ENCODE measurements at regions not wholly inside any gene's neighbourhood (a gene's known extent, or its start where the extent isn't known, plus 50 kb on each side); places are given as distances from the start of the nearest gene placed in this dataset.
"Not testable (repeated sequence)": the region's sequence is repeated elsewhere in the genome, so short reads cannot be mapped to it uniquely, and the experiment has no call there.

DNA sequence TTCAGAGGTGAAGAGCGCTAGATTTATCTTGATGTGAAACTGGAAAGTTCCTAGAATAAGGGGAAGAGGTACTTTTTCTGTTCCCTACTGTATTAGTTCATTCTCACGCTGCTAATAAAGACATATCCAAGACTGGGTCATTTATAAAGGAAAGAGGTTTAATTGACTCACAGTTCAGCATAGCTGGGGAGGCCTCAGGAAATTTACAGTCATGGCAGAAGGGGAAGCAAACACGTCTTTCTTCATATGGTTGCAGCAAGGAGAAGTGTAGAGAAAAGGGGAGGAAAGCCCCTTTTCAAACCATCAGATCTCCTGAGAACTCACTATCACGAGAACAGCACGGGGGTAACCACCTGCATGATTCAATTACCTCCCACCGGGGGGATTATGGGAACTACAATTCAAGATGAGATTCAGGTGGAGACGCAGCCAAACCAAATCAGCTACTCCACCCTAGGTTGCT lies 99.8 kb upstream of the MPP7 start:
- 0% methylated on average over 7 of the region's 7 CpGs for WGBS (ENCODE audit: insufficient coverage, insufficient replicate concordance, low lambda C conversion rate, missing lambda C conversion rate)
- not testable (repeated sequence) for DNase-seq (ENCODE audit: low read depth, low spot score); BruUV-seq (replicated peaks)

More for the DNA sequence above, 99.8 kb upstream of the MPP7 start:
- in situ Hi-C loops (cut with MboI); H4K20me1 ChIP-seq (ENCODE audit: control insufficient read depth, insufficient read depth); H3K9ac ChIP-seq (ENCODE audit: control insufficient read depth, insufficient read depth, low read length); H3K9me3 ChIP-seq (replicated peaks; ENCODE audit: control insufficient read depth, insufficient read depth, low read length); H3K4me2 ChIP-seq (ENCODE audit: control insufficient read depth, insufficient read depth); H3K4me1 ChIP-seq (ENCODE audit: control insufficient read depth, insufficient read depth, low read length); H3K79me2 ChIP-seq (ENCODE audit: control insufficient read depth, insufficient read depth, low read length); H3K4me3 ChIP-seq; H3K36me3 ChIP-seq (ENCODE audit: control insufficient read depth in 2 of 2, insufficient read depth in 2 of 2, low read length in 1 of 2); FAIRE-seq; H3K27me3 ChIP-seq (replicated peaks in 1 of 2; ENCODE audit: control insufficient read depth in 2 of 2, insufficient read depth in 2 of 2, low read length in 1 of 2); RAD21 ChIA-PET (ENCODE audit: unreplicated experiment); intact Hi-C loops (cut with micrococcal nuclease; ENCODE audit: unreplicated experiment): not testable (repeated sequence)
- Histone ChIP-seq H3K27ac (ENCODE audit: control insufficient read depth, insufficient read depth) (peak overlapping the region; percentile 35), H2AFZ (ENCODE audit: control insufficient read depth, low read depth, low read length) (peak overlapping the region; percentile 46)
- ATAC-seq, result peak; percentile 72
- ChIA-PET SMC1A (ENCODE audit: uncharacterized antibody, unreplicated experiment) (interaction anchor here (1.3 to 1.6 kb wide), 2 partner anchors 9 kb away, joined by 3 to 6 read pairs; no protein-coding TSS in a partner anchor), CTCF (interaction anchor here (0.9 to 2.8 kb wide), 4 partner anchors 9 to 34 kb away, joined by 3 to 14 read pairs (median 5); no protein-coding TSS in a partner anchor), POLR2A (interaction anchor here (0.9 kb wide), 1 partner anchor 23 kb away, joined by 3 read pairs; no protein-coding TSS in a partner anchor)
- peak in 1 of 2 experiments; percentile 41; a peak in 1 of 4 replicates for TF ChIP-seq BHLHE40 (IDR thresholded peaks at IDR 0.05; ENCODE audit: borderline replicate concordance in 1 of 2, low read depth in 2 of 2, low read length in 1 of 2)
- TF ChIP-seq GATAD2B (conservative IDR thresholded peaks at IDR 0.05; ENCODE audit: low read depth), result 0 out of 2 replicates have a peak, but pooled peaks have one; percentile 30
- TF ChIP-seq, protein P1, sequence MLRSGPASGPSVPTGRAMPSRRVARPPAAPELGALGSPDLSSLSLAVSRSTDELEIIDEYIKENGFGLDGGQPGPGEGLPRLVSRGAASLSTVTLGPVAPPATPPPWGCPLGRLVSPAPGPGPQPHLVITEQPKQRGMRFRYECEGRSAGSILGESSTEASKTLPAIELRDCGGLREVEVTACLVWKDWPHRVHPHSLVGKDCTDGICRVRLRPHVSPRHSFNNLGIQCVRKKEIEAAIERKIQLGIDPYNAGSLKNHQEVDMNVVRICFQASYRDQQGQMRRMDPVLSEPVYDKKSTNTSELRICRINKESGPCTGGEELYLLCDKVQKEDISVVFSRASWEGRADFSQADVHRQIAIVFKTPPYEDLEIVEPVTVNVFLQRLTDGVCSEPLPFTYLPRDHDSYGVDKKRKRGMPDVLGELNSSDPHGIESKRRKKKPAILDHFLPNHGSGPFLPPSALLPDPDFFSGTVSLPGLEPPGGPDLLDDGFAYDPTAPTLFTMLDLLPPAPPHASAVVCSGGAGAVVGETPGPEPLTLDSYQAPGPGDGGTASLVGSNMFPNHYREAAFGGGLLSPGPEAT (IDR thresholded peaks at IDR 0.05; ENCODE audit: low read depth), result peak; percentile 85
- peak; percentile 28; the same call in 1 of the 2 replicates for TF ChIP-seq NFIC (IDR thresholded peaks at IDR 0.05; ENCODE audit: low read depth, low read length)
- TF ChIP-seq DPF2 (IDR thresholded peaks at IDR 0.05), result 0 out of 2 replicates have a peak, but pooled peaks have one; percentile 18
- TF ChIP-seq MEF2B (IDR thresholded peaks at IDR 0.05; ENCODE audit: partially characterized antibody, poor library complexity, severe bottlenecking), result peak; percentile 50
- TF ChIP-seq, protein P2, sequence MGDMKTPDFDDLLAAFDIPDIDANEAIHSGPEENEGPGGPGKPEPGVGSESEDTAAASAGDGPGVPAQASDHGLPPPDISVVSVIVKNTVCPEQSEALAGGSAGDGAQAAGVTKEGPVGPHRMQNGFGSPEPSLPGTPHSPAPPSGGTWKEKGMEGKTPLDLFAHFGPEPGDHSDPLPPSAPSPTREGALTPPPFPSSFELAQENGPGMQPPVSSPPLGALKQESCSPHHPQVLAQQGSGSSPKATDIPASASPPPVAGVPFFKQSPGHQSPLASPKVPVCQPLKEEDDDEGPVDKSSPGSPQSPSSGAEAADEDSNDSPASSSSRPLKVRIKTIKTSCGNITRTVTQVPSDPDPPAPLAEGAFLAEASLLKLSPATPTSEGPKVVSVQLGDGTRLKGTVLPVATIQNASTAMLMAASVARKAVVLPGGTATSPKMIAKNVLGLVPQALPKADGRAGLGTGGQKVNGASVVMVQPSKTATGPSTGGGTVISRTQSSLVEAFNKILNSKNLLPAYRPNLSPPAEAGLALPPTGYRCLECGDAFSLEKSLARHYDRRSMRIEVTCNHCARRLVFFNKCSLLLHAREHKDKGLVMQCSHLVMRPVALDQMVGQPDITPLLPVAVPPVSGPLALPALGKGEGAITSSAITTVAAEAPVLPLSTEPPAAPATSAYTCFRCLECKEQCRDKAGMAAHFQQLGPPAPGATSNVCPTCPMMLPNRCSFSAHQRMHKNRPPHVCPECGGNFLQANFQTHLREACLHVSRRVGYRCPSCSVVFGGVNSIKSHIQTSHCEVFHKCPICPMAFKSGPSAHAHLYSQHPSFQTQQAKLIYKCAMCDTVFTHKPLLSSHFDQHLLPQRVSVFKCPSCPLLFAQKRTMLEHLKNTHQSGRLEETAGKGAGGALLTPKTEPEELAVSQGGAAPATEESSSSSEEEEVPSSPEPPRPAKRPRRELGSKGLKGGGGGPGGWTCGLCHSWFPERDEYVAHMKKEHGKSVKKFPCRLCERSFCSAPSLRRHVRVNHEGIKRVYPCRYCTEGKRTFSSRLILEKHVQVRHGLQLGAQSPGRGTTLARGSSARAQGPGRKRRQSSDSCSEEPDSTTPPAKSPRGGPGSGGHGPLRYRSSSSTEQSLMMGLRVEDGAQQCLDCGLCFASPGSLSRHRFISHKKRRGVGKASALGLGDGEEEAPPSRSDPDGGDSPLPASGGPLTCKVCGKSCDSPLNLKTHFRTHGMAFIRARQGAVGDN (IDR thresholded peaks at IDR 0.05), result peak; percentile 35; the same call in 1 of the 2 replicates
- TF ChIP-seq ATF7 (IDR thresholded peaks at IDR 0.05; ENCODE audit: low read depth), result 0 out of 2 replicates have a peak, but pooled peaks have one; percentile 17
- peak in 1 of 2 experiments; percentile 57; a peak in 1 of 4 replicates for TF ChIP-seq ETV6 (conservative IDR thresholded peaks at IDR 0.05 in 1 of 2, IDR thresholded peaks at IDR 0.05 in 1 of 2; ENCODE audit: borderline replicate concordance in 1 of 2, low read depth in 1 of 2)
- TF ChIP-seq SPI1 (IDR thresholded peaks at IDR 0.05; ENCODE audit: borderline replicate concordance, insufficient read depth, low read depth, low read length), result peak; percentile 36; the same call in 1 of the 2 replicates
- TF ChIP-seq IKZF1 (conservative IDR thresholded peaks at IDR 0.05), result peak; percentile 56
- peak; percentile 56 to 59 for TF ChIP-seq IKZF2 (IDR thresholded peaks at IDR 0.05)
- peak; percentile 25; the same call in 1 of the 2 replicates for TF ChIP-seq NBN (IDR thresholded peaks at IDR 0.05)

Measured in GM12878 (cell line).